Natural killer cell (primary cell): ENCODE measurements at regions not wholly inside any gene's neighbourhood (a gene's known extent, or its start where the extent isn't known, plus 50 kb on each side); places are given as distances from the start of the nearest gene placed in this dataset.
"Not testable (repeated sequence)": the region's sequence is repeated elsewhere in the genome, so short reads cannot be mapped to it uniquely, and the experiment has no call there.

Source experiments
- ATAC-seq, 3 donors: fragments of 150-1000 bp in 2 of 3; fragments of 200-7000 bp in 1 of 3; cut with Tn5 transposase; 1 replicate in 1 of 3; 2 replicates in 2 of 3; pipeline ENCODE4 v1.10.0; 2021; ENCODE audit warnings: mild to moderate bottlenecking in 2 of 3, moderate library complexity in 2 of 3
- DNase-seq, 2 donors: peaks; one replicate each; pipeline versions ENCODE4 v3.0.0 to v3.0.0-alpha.2; 2013 to 2021; ENCODE audit warnings: mixed read lengths in 1 of 2
- H3K27ac ChIP-seq: one replicate; pipeline ENCODE4 v1.5.1; 2013; ENCODE audit warnings: mild to moderate bottlenecking, low read length
- H3K27me3 ChIP-seq: one replicate; pipeline ENCODE4 v1.6.1; 2013; ENCODE audit warnings: low read length; ENCODE audit not compliant: control insufficient read depth, insufficient read depth
- H3K36me3 ChIP-seq: one replicate; pipeline ENCODE4 v1.6.1; 2013; ENCODE audit warnings: low read length; ENCODE audit not compliant: control insufficient read depth, insufficient read depth
- H3K4me1 ChIP-seq: one replicate; pipeline ENCODE4 v1.6.1; 2013; ENCODE audit warnings: low read length; ENCODE audit not compliant: control insufficient read depth, insufficient read depth
- H3K4me3 ChIP-seq: one replicate; pipeline ENCODE4 v1.5.1; 2013; ENCODE audit warnings: low read length
- H3K9me3 ChIP-seq: one replicate; pipeline ENCODE4 v1.6.1; 2013; ENCODE audit warnings: low read length; ENCODE audit not compliant: control insufficient read depth, insufficient read depth
- H3K27ac Mint-ChIP-seq, 2 donors: one replicate each; pipeline ENCODE4 v1.8.0; 2022; ENCODE audit warnings: mild to moderate bottlenecking in 2 of 2, mixed read lengths in 2 of 2, moderate library complexity in 1 of 2
- H3K27me3 Mint-ChIP-seq, 2 donors: one replicate each; pipeline ENCODE4 v1.8.0; 2022; ENCODE audit warnings: low read depth in 2 of 2, mixed read lengths in 2 of 2
- H3K36me3 Mint-ChIP-seq: one replicate; pipeline ENCODE4 v1.8.0; 2022; ENCODE audit warnings: mixed read lengths
- H3K4me1 Mint-ChIP-seq, 2 donors: one replicate each; pipeline ENCODE4 v1.8.0; 2022; ENCODE audit warnings: mixed read lengths in 2 of 2
- H3K4me3 Mint-ChIP-seq: one replicate; pipeline ENCODE4 v1.8.0; 2022; ENCODE audit warnings: mild to moderate bottlenecking, moderate library complexity, mixed read lengths
- H3K9me3 Mint-ChIP-seq, 2 donors: one replicate each; pipeline ENCODE4 v1.8.0; 2022; ENCODE audit warnings: mixed read lengths in 2 of 2
- WGBS: methylation state at CpG from one replicate; pipeline ENCODE4 v1.1.7; 2013; ENCODE audit warnings: missing lambda C conversion rate; ENCODE audit not compliant: insufficient coverage; 5-methylcytosine and 5-hydroxymethylcytosine counted together
- intact Hi-C: fragments of 100-400 bp; cut with micrococcal nuclease; formaldehyde crosslinking; loops from one replicate; pipeline ENCODE4 v1.14.2; 2022
- TF ChIP-seq, protein P1 (sequence below): fragments of 200-600 bp; IDR thresholded peaks from one replicate; pipeline ENCODE4 v1.8.0; 2022; ENCODE audit warnings: antibody characterized with exemption

DNA sequence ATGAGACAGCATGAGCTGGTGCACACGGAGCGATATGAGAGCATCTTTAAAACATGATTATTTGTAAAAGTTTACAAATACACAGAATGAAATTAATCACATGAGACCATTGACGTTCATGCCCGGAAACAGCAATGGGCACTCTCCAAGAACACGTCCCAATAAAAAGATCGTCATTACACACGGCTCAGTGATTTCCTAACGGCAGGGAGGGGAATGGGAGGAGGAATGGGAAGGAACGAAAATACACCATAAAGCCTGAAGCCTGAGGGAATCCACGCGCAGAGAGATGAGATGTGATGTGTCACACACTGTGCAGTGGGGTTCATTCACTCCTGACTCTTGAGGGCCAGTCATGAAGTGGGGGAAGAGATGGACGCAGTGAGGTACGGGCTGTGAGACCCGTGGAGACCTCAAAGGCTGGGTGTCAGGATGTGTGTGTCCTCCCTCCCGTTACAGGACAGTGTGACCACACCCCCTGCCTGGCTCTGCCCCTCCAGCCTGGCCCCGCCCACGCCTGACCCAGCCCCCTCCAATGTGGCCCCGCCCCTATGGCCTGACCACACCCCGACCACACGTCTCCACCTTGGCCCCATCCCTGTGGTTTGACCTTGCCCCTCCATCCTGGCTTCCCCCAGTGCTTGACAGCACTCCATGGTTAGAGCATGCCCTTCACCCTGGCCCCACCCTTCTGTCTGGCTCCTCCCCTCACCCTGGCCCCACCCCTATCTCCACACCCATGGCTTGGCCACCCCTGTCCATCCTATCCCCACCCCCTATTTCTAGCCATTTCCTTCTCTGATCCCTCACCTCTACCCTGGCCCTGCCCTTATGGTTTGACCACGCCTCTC, 270.5 kb upstream of the SFSWAP start:
- H3K27me3 Mint-ChIP-seq, H3K36me3 ChIP-seq, H3K9me3 ChIP-seq, H3K4me1 ChIP-seq, H3K4me3 ChIP-seq, H3K36me3 Mint-ChIP-seq, intact Hi-C loops, DNase-seq, H3K27me3 ChIP-seq, H3K27ac ChIP-seq, H3K4me1 Mint-ChIP-seq, H3K9me3 Mint-ChIP-seq, H3K27ac Mint-ChIP-seq, H3K4me3 Mint-ChIP-seq: not testable (repeated sequence)
- ATAC-seq: peak in 1 of 3 donors; percentile 25
- WGBS: 83% methylated on average over 3 of the region's 21 CpGs

DNA sequence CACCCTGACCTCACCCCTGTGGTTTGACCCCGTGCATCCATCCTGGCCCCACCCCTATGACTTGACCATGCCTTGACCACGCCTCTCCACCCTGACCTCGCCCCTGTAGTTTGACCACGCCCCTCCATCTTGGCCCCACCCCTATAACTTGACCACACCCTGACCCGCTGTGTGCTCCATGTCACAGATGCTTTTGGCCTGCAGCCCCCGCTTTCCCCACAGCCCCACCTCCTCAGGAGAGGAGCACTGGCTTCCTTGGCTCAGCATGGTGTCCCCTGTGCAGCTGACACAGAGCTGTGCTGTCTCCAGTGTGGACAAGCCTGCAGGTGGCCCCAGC, 269.9 kb upstream of the SFSWAP start:
- Histone ChIP-seq H3K4me3 (no peak overlapping the region), H3K4me1 (no peaks in the 10 kb centered on the region), H3K27ac (no peak overlapping the region), H3K36me3 (no peaks in the 10 kb centered on the region), H3K9me3 (no peaks in the 10 kb centered on the region), H3K27me3 (no peaks in the 10 kb centered on the region)
- DNase-seq (no peak), ATAC-seq (no peak)
- peaks cover 0 to 5% of the 10 kb centered on the region in 2 donors for H3K4me1 Mint-ChIP-seq
- 86% methylated on average over 6 of the region's 6 CpGs for WGBS
- H3K27ac Mint-ChIP-seq: no peak overlapping the region
- H3K9me3 Mint-ChIP-seq: no peaks in the 10 kb centered on the region
- no peak overlapping the region for H3K4me3 Mint-ChIP-seq
- intact Hi-C loops: no loop called here
- no peaks in the 10 kb centered on the region for H3K36me3 Mint-ChIP-seq
- no peaks in the 10 kb centered on the region for H3K27me3 Mint-ChIP-seq
- TF ChIP-seq, protein P1, sequence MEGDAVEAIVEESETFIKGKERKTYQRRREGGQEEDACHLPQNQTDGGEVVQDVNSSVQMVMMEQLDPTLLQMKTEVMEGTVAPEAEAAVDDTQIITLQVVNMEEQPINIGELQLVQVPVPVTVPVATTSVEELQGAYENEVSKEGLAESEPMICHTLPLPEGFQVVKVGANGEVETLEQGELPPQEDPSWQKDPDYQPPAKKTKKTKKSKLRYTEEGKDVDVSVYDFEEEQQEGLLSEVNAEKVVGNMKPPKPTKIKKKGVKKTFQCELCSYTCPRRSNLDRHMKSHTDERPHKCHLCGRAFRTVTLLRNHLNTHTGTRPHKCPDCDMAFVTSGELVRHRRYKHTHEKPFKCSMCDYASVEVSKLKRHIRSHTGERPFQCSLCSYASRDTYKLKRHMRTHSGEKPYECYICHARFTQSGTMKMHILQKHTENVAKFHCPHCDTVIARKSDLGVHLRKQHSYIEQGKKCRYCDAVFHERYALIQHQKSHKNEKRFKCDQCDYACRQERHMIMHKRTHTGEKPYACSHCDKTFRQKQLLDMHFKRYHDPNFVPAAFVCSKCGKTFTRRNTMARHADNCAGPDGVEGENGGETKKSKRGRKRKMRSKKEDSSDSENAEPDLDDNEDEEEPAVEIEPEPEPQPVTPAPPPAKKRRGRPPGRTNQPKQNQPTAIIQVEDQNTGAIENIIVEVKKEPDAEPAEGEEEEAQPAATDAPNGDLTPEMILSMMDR: no peak

DNA sequence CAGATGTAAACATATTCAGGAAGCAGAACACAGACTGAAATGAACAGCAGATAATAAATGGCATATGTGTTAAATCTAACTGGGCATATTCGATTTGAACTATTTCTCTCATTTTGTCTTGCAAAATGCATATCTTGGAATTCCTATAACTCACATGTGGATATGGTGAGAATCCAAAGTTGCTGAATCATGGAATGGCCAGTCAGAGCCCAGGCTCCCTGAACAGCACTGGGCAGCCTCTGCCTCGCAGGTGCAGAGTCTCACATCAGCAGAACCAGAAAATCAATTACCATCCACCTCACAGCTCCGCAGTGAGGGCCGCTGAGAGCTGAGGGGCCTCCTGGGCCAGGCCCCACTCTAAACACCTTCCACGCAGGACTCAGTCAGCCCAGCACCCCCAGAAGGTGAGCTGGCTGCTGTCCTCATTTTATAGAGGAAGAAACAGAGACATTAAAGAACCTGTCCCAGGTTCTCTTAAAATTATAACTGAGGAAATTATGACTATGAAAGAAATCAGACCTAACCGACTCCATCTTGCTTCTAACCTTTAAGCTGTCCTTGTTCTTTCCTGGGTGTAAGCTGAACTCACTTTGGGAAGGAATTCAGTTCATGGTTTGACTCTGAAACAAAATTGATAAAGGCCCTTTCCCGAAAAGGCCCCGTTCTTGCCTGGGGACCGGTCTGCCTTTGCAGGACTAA, 269.1 kb upstream of the SFSWAP start:
- no peaks in the 10 kb centered on the region for H3K36me3 ChIP-seq
- H3K4me1 ChIP-seq: no peaks in the 10 kb centered on the region
- H3K27ac Mint-ChIP-seq: no peak overlapping the region
- H3K4me3 ChIP-seq: no peak overlapping the region
- no peak overlapping the region for H3K4me3 Mint-ChIP-seq
- WGBS: 84% methylated on average over 8 of the region's 9 CpGs
- ATAC-seq (no peak), DNase-seq (no peak)
- peaks cover 0 to 5% of the 10 kb centered on the region in 2 donors for H3K4me1 Mint-ChIP-seq
- H3K27me3 ChIP-seq: no peaks in the 10 kb centered on the region
- intact Hi-C loops: no loop called here
- H3K9me3 Mint-ChIP-seq: no peaks in the 10 kb centered on the region
- H3K27me3 Mint-ChIP-seq: no peaks in the 10 kb centered on the region
- no peaks in the 10 kb centered on the region for H3K36me3 Mint-ChIP-seq
- H3K27ac ChIP-seq: no peak overlapping the region
- TF ChIP-seq, protein P1: no peak
- no peaks in the 10 kb centered on the region for H3K9me3 ChIP-seq

DNA sequence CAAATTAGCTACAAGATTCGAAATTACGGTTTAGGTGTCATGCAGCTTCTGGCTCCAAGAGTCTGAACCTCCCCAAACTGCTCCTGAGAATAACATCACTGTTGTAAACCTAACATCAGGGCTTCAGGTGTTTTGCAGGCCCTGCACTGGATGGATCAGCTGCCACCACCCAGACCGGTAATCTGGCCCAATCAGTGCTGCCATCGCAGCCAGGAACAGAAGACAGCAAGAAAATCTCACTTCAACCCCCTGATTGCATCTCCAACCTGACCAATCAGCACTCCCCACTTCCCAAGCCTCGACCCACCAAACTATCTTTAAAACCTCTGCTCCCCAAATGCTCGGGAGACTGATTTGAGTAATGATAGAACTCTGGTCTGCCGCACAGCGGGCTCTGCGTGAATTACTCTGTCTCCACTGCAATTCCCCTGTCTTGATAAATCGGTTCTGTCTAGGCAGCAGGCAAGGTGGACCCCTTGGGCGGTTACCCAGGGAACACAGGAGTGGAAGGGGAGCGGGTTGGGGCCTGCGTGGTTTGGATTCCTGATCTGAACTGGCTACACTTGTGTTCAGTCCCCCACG, 268.5 kb upstream of the SFSWAP start:
- DNase-seq (no peak), ATAC-seq (no peak)
- Histone ChIP-seq H3K4me1 (no peaks in the 10 kb centered on the region), H3K27me3 (no peaks in the 10 kb centered on the region), H3K9me3 (no peaks in the 10 kb centered on the region), H3K36me3 (no peaks in the 10 kb centered on the region), H3K27ac (no peak overlapping the region), H3K4me3 (no peak overlapping the region)
- Mint-ChIP-seq H3K9me3 (no peaks in the 10 kb centered on the region), H3K27me3 (no peaks in the 10 kb centered on the region), H3K36me3 (no peaks in the 10 kb centered on the region), H3K4me3 (no peak overlapping the region), H3K27ac (no peak overlapping the region), H3K4me1 (peaks cover 0 to 5% of the 10 kb centered on the region in 2 donors)
- TF ChIP-seq, protein P1: no peak
- intact Hi-C loops: no loop called here
- WGBS: 75% methylated on average over 14 of the region's 14 CpGs
